Amniotic stem cell (primary cell): ENCODE measurements at regions not wholly inside any gene's neighbourhood (a gene's known extent, or its start where the extent isn't known, plus 50 kb on each side); places are given as distances from the start of the nearest gene placed in this dataset.

Experiments
- DNase-seq: peaks from one replicate; lab custom pipeline; 2025; lab: John Stamatoyannopoulos, UW

DNA sequence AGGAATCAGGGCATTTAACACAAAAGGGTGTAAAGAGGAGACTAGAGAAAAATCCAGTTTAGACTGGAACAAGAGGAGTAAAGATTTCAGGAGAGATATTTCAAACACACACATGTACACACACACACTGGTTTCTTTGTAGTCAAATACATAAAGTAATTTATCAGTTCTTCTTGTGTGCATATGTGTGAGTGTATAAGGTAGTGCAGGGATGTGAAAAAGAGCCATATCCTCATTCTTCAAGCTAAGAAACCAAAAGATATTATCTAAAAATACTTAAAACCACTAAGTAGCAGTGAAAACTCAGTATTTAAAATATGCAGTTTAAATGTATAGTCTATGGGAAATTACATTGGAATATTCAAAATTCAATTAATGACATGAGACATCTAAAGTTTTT is 52.5 kb upstream of the CARD18 start:
- DNase-seq, result no peak

DNA sequence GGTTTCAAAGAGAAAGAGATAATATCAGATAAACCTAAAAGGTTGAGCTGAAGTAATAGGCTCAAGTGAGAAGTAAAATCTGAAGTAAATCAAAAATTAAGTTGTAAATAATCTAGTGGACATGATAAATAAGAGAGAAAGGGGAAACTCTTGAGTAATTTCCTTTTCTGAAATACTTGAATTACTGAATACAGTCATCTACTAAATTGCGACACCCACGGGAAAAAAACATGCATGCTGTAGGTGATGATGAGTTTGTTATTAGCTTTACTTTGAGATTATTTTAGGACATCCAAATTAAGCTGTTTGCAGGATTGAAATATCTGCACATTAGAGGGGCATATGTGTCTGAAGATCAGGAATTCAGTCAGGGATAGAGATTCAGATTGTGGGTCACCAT is 50.0 kb upstream of the CARD18 start:
- DNase-seq, result no peak
